GM20000 (cell line): ENCODE measurements at regions not wholly inside any gene's neighbourhood (a gene's known extent, or its start where the extent isn't known, plus 50 kb on each side); places are given as distances from the start of the nearest gene placed in this dataset.

Experiments used
- DNase-seq: peaks from one replicate; pipeline ENCODE4 v3.0.0; 2012; ENCODE audit warnings: low spot score
- CTCF ChIP-seq: IDR thresholded peaks from 2 replicates; pipeline ENCODE4 v1.5.1; 2012; ENCODE audit warnings: mild to moderate bottlenecking, control low read depth; ENCODE audit errors: extremely low read depth, missing control alignments

DNA sequence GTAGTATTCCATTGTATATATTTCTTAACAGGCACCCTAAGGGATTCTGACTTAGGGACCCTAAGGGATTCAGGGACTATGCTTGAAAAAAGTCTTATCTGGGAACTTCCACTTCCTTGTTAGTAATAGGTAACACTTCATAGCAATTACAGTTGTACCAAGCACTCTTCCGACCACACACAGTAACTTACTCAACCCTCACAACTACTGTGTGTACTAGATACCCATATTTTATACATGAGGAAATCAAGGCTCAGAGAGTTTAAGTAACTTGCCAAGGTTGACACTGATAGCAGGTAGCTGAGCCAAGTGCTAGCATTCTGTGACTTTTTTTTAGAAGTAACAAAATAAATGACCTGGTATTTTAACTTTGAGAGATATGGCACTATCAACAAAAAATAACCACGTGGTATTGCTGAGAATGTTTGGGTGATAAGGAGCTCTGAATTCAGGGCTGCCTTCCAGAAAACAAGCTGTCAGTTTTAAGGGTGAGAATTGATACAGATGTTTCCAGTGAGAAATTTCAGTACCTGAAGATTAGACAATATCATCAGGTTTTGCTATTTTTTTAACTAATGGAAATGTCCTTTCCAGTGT lies 210.3 kb upstream of the SUCLG2 start:
- no peak for TF ChIP-seq CTCF

GRCh38 chr3:67863869-67864268 lies 209.5 kb upstream of the SUCLG2 start:
- no peak for DNase-seq

More for the DNA sequence above, 210.3 kb upstream of the SUCLG2 start:
- DNase-seq = no peak

DNA sequence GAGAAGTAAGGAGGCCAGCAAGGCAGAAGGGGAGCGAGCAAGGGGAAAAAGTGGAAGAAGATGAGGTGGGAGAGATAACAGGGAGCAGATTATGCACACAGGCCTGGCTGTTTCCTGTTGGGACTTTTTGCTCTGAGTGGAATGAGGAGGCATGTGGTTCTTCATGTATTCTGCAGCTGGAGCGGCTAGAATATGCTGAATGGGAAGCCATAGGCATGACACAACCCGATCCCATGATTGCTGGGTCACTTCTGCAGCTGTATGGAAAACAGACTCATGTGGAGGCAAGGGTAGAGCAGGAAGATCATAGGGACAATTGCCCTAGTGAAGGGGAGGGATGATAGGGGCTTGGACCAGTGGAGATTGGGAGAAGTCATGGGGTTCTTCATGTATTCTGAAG lies 206.0 kb upstream of the SUCLG2 start:
- TF ChIP-seq CTCF = no peak
- DNase-seq = no peak

More at GRCh38 chr3:67863869-67864268, 209.5 kb upstream of the SUCLG2 start:
- TF ChIP-seq CTCF = no peak

GRCh38 chr3:67858492-67858891 lies 204.1 kb upstream of the SUCLG2 start:
- no peak for DNase-seq
- TF ChIP-seq CTCF = no peak

GRCh38 chr3:67856718-67857117 lies 202.3 kb upstream of the SUCLG2 start:
- DNase-seq = no peak

DNA sequence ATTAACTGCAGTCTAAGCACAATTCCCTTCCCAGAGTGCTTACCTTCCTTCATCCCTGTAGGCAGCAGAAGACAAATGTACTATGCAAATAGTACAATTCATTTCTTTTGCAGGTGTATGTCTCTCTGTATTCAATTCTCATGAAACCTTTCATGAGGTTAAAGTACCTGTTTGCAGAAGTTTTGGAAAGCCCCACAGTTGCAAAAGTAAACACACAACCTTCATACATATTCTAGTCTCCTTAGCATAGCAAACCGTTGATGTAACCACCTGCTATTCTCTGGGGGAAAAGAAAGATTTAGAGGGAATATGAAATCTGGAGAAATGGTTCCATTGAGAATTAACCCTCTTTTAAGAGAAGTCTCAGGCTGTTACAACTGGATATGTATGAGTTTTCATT lies 200.3 kb upstream of the SUCLG2 start:
- DNase-seq = no peak

More at GRCh38 chr3:67856718-67857117, 202.3 kb upstream of the SUCLG2 start:
- no peak for TF ChIP-seq CTCF

DNA sequence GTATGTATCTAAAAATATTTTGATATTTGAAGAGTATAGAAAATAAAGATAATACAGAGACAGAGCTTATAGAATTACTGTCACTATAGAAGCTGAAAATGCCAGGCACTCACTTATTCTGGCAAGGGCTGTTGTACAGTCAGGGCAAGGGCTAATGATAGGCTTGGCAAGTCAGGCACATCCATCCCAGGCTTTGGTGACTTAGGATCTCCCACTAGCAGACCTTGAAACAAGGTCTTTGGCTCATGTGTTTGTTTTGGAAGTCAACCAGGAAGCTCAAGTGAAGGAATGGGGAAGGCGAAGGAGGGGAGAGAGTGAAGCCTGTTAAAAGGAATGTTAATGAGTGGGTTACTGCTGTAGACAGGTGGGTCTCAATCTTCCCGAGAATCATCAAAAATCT lies 199.1 kb upstream of the SUCLG2 start:
- no peak for DNase-seq
- TF ChIP-seq CTCF = no peak

More for the DNA sequence above, 200.3 kb upstream of the SUCLG2 start:
- TF ChIP-seq CTCF = no peak
